Smooth muscle cell (in vitro differentiated cells): ENCODE measurements at regions not wholly inside any gene's neighbourhood (a gene's known extent, or its start where the extent isn't known, plus 50 kb on each side); places are given as distances from the start of the nearest gene placed in this dataset.
A peak's percentile ranks its signal among the peaks of the same experiment; 100 is the strongest.

Source experiments
- DNase-seq: peaks from one replicate; lab custom pipeline; 2025; ENCODE audit not compliant: unreplicated experiment; lab: John Stamatoyannopoulos, UW
- H2AFZ ChIP-seq: fragments of 200-600 bp; sonication (generic); 2 replicates; pipeline ENCODE4 v1.6.0; 2016; ENCODE audit warnings: antibody characterized with exemption, low read depth, mild to moderate bottlenecking
- H3F3A ChIP-seq: fragments of 200-600 bp; sonication (generic); 2 replicates; pipeline ENCODE4 v1.6.0; 2017; ENCODE audit warnings: antibody characterized with exemption, low read depth
- H3K27ac ChIP-seq: fragments of 200-600 bp; sonication (generic); 2 replicates; pipeline ENCODE4 v1.5.1; 2016; ENCODE audit warnings: low read depth, mild to moderate bottlenecking
- H3K27me3 ChIP-seq: fragments of 200-600 bp; sonication (generic); 2 replicates; pipeline ENCODE4 v1.6.1; 2016; ENCODE audit warnings: low read depth, mild to moderate bottlenecking
- H3K36me3 ChIP-seq: fragments of 200-600 bp; sonication (generic); 2 replicates; pipeline ENCODE4 v1.5.1; 2016; ENCODE audit warnings: low read depth
- H3K4me1 ChIP-seq: fragments of 200-600 bp; sonication (generic); 2 replicates; pipeline ENCODE4 v1.5.1; 2016; ENCODE audit warnings: low read depth
- H3K4me2 ChIP-seq: fragments of 200-600 bp; sonication (generic); 2 replicates; pipeline ENCODE4 v1.6.0; 2016; ENCODE audit warnings: mild to moderate bottlenecking
- H3K4me3 ChIP-seq: fragments of 200-600 bp; sonication (generic); 2 replicates; pipeline ENCODE4 v1.5.1; 2016; ENCODE audit warnings: mild to moderate bottlenecking
- H3K79me2 ChIP-seq: fragments of 200-600 bp; sonication (generic); 2 replicates; pipeline ENCODE4 v1.6.0; 2016; ENCODE audit warnings: low read depth, mild to moderate bottlenecking
- H3K9ac ChIP-seq: fragments of 200-600 bp; sonication (generic); 2 replicates; pipeline ENCODE4 v1.6.0; 2016; ENCODE audit warnings: low read depth
- H3K9me3 ChIP-seq: fragments of 200-600 bp; sonication (generic); replicated peaks from 2 replicates; pipeline ENCODE4 v1.5.1; 2016; ENCODE audit warnings: low read depth
- H4K20me1 ChIP-seq: fragments of 200-600 bp; sonication (generic); 2 replicates; pipeline ENCODE4 v1.6.0; 2016; ENCODE audit warnings: low read depth
- CTCF ChIP-seq: fragments of 200-600 bp; sonication (generic); IDR thresholded peaks from 2 replicates; pipeline ENCODE4 v1.5.1; 2017; ENCODE audit warnings: borderline replicate concordance, mild to moderate bottlenecking, antibody characterized with exemption; ENCODE audit not compliant: insufficient read depth, poor library complexity, severe bottlenecking
- WGBS: methylation state at CpG from one replicate; pipeline ENCODE4 v1.1.7; 2016; ENCODE audit warnings: low lambda C conversion rate; 5-methylcytosine and 5-hydroxymethylcytosine counted together

GRCh38 chr18:44597797-44598196 is 82.9 kb upstream of the SETBP1 start:
- peaks cover 10% of the 10 kb centered on the region for H3K4me1 ChIP-seq

GRCh38 chr18:44598514-44598913 is 82.2 kb upstream of the SETBP1 start:
- H3K4me1 ChIP-seq = peaks cover 6% of the 10 kb centered on the region

More at GRCh38 chr18:44597797-44598196, 82.9 kb upstream of the SETBP1 start:
- no peak overlapping the region for H3K4me2 ChIP-seq
- no peak for TF ChIP-seq CTCF
- 92% methylated on average over 3 of the region's 3 CpGs for WGBS
- no peaks in the 10 kb centered on the region for H4K20me1 ChIP-seq
- H3K36me3 ChIP-seq = no peaks in the 10 kb centered on the region
- H3K9ac ChIP-seq = no peak overlapping the region
- H3K9me3 ChIP-seq = no peaks in the 10 kb centered on the region
- peaks cover 19% of the 10 kb centered on the region for H3F3A ChIP-seq
- H3K4me3 ChIP-seq = no peak overlapping the region
- no peak for DNase-seq
- H3K27ac ChIP-seq = no peak overlapping the region
- H2AFZ ChIP-seq = no peak overlapping the region
- no peaks in the 10 kb centered on the region for H3K79me2 ChIP-seq
- no peaks in the 10 kb centered on the region for H3K27me3 ChIP-seq

GRCh38 chr18:44599412-44599811 is 81.3 kb upstream of the SETBP1 start:
- peak overlapping the region; percentile 15 for H3K4me2 ChIP-seq
- H3K4me3 ChIP-seq = no peak overlapping the region
- no peak for DNase-seq
- H3K27me3 ChIP-seq = no peaks in the 10 kb centered on the region
- no peaks in the 10 kb centered on the region for H3K79me2 ChIP-seq
- H3K36me3 ChIP-seq = no peaks in the 10 kb centered on the region
- H3K4me1 ChIP-seq = peaks cover 6% of the 10 kb centered on the region
- no peak overlapping the region for H3K9ac ChIP-seq
- H2AFZ ChIP-seq = no peak overlapping the region
- TF ChIP-seq CTCF = no peak
- H3F3A ChIP-seq = peaks cover 19% of the 10 kb centered on the region
- no peaks in the 10 kb centered on the region for H3K9me3 ChIP-seq
- H4K20me1 ChIP-seq = no peaks in the 10 kb centered on the region
- 35% methylated on average over 4 of the region's 4 CpGs for whole genome bisulfite sequencing
- H3K27ac ChIP-seq = no peak overlapping the region

More at GRCh38 chr18:44598514-44598913, 82.2 kb upstream of the SETBP1 start:
- TF ChIP-seq CTCF = no peak
- Histone ChIP-seq H2AFZ (no peak overlapping the region), H3K79me2 (no peaks in the 10 kb centered on the region), H3K4me3 (no peak overlapping the region), H4K20me1 (no peaks in the 10 kb centered on the region), H3K27me3 (no peaks in the 10 kb centered on the region), H3K9ac (no peak overlapping the region), H3K36me3 (no peaks in the 10 kb centered on the region), H3K9me3 (no peaks in the 10 kb centered on the region), H3K4me2 (no peak overlapping the region), H3K27ac (no peak overlapping the region), H3F3A (peaks cover 19% of the 10 kb centered on the region)
- 50% methylated on average over 4 of the region's 4 CpGs for WGBS
- DNase-seq = no peak

- H3K9me3 ChIP-seq = no peaks in the 10 kb centered on the region
- no peaks in the 10 kb centered on the region for H3K27me3 ChIP-seq
- no peak overlapping the region for H3K4me3 ChIP-seq
- no peak for DNase-seq
- H2AFZ ChIP-seq = no peak overlapping the region
- H4K20me1 ChIP-seq = no peaks in the 10 kb centered on the region
- H3F3A ChIP-seq = peaks cover 19% of the 10 kb centered on the region
- H3K79me2 ChIP-seq = no peaks in the 10 kb centered on the region
- peak overlapping the region; percentile 75 for H3K4me2 ChIP-seq
- peak overlapping the region; percentile 93 for H3K27ac ChIP-seq
- no peaks in the 10 kb centered on the region for H3K36me3 ChIP-seq
- peak overlapping the region; percentile 69 for H3K9ac ChIP-seq
- peaks cover 6% of the 10 kb centered on the region for H3K4me1 ChIP-seq
- no peak for TF ChIP-seq CTCF
Measured at GRCh38 chr18:44601447-44601846, 79.2 kb upstream of the SETBP1 start.
